Upper lobe of left lung (tissue), 4 donors: ENCODE measurements at regions not wholly inside any gene's neighbourhood (a gene's known extent, or its start where the extent isn't known, plus 50 kb on each side); places are given as distances from the start of the nearest gene placed in this dataset.

Experiments
- CTCF ChIP-seq, 6 experiments: fragments of 450-650 bp in 4 of 6; fragments of 200-600 bp in 2 of 6; sonication (generic) in 2 of 6; IDR thresholded peaks; one replicate each; pipeline ENCODE4 v1.5.1; 2016 to 2019; ENCODE audit warnings: antibody characterized with exemption in 6 of 6
- POLR2A ChIP-seq, 4 donors: fragments of 450-650 bp; IDR thresholded peaks; one replicate each; pipeline ENCODE4 v1.5.1; 2016 to 2017; ENCODE audit warnings: antibody characterized with exemption in 4 of 4, mild to moderate bottlenecking in 2 of 4

GRCh38 chr7:21260939-21261338, 166.9 kb upstream of the SP4 start:
- TF ChIP-seq CTCF (IDR thresholded peaks at IDR 0.05) (no peak), POLR2A (IDR thresholded peaks at IDR 0.05) (no peak)
